K562 (cell line): ENCODE measurements at regions not wholly inside any gene's neighbourhood (a gene's known extent, or its start where the extent isn't known, plus 50 kb on each side); places are given as distances from the start of the nearest gene placed in this dataset.
A peak's percentile ranks its signal among the peaks of the same experiment; 100 is the strongest.

Source experiments
- ATAC-seq: fragments of 200-7000 bp; cut with Tn5 transposase; 3 replicates; pipeline ENCODE4 v1.9.1; 2020; ENCODE audit warnings: moderate library complexity
- BruUV-seq: library from RNA; stranded (reverse); fragments of 400-500 nt; replicated peaks from 2 replicates; lab custom pipeline; 2021; lab: Mats Ljungman, UMichigan
- CTCF ChIA-PET: fragments of 300-600 bp; formaldehyde crosslinking; extraction: SDS; loops from one replicate; lab custom pipeline; 2021; ENCODE audit warnings: low intra/inter-chr PET ratio; lab: Yijun Ruan, JAX
- POLR2A ChIA-PET: fragments of 300-600, 350-650 bp; sonication (Branson Sonifier 250); formaldehyde crosslinking; extraction: SDS; loops from one replicate; lab custom pipeline; 2021; ENCODE audit warnings: antibody characterized with exemption, inconsistent platforms; lab: Yijun Ruan, JAX
- DNase-seq, 4 experiments: peaks; one replicate each; pipeline versions ENCODE4 v3.0.0 to v3.0.0-alpha.2; 2011 to 2018; ENCODE audit warnings: low spot score in 3 of 4, mixed read lengths in 3 of 4; ENCODE audit errors: extremely low read depth in 1 of 4
- FAIRE-seq: peaks from 2 replicates; lab custom pipeline; 2011; peaks lifted over from hg19 to GRCh38; lab: Jason Lieb, UNC
- H2AFZ ChIP-seq: 2 replicates; pipeline ENCODE4 v1.6.0; 2011; ENCODE audit warnings: low read depth, low read length, control low read depth, inconsistent platforms
- H3K27ac ChIP-seq: fragments of 200-600 bp; 3 replicates; pipeline ENCODE4 v1.8.0; 2011; ENCODE audit warnings: low read depth, mild to moderate bottlenecking, control low read depth, inconsistent platforms, low read length, moderate library complexity, mixed read lengths; ENCODE audit errors: extremely low read depth
- H3K27me3 ChIP-seq, 2 experiments: fragments of 300-600 bp in 1 of 2; 2 replicates in 1 of 2; 3 replicates in 1 of 2; pipeline versions ENCODE4 v1.6.0 to v1.8.0; 2011; ENCODE audit warnings: inconsistent platforms in 2 of 2, low read length in 2 of 2, mild to moderate bottlenecking in 1 of 2, mixed read lengths in 1 of 2, moderate library complexity in 1 of 2; ENCODE audit not compliant: control insufficient read depth in 2 of 2, insufficient read depth in 2 of 2
- H3K36me3 ChIP-seq: fragments of 300-600 bp; 3 replicates; pipeline ENCODE4 v1.8.0; 2011; ENCODE audit warnings: mild to moderate bottlenecking, low read length, inconsistent platforms; ENCODE audit not compliant: control insufficient read depth, insufficient read depth
- H3K4me1 ChIP-seq, 2 experiments: fragments of 200-600 bp in 1 of 2; replicated peaks in 1 of 2; 2 replicates in 1 of 2; 3 replicates in 1 of 2; pipeline versions ENCODE4 v1.5.1 to v1.8.0; 2011; ENCODE audit warnings: inconsistent platforms in 2 of 2, low read length in 2 of 2, mild to moderate bottlenecking in 1 of 2, mixed read lengths in 1 of 2, moderate library complexity in 1 of 2; ENCODE audit not compliant: control insufficient read depth in 2 of 2, insufficient read depth in 2 of 2
- H3K4me2 ChIP-seq: 2 replicates; pipeline ENCODE4 v1.6.1; 2011; ENCODE audit warnings: low read length, control low read depth, inconsistent platforms, mixed read lengths; ENCODE audit not compliant: insufficient read depth
- H3K4me3 ChIP-seq: fragments of 200-600 bp; sonication (generic), shearing (Covaris generic); 2 replicates; pipeline ENCODE4 v1.5.1; 2016; ENCODE audit warnings: control low read depth, inconsistent platforms
- H3K79me2 ChIP-seq: fragments of 200-600 bp; 3 replicates; pipeline ENCODE4 v1.8.0; 2011; ENCODE audit warnings: low read length, inconsistent platforms; ENCODE audit not compliant: control insufficient read depth, insufficient read depth
- H3K9ac ChIP-seq, 2 experiments: 2 replicates each; pipeline versions ENCODE4 v1.6.0 to v1.6.1; 2011; ENCODE audit warnings: low read depth in 2 of 2, low read length in 2 of 2, control low read depth in 1 of 2, inconsistent platforms in 1 of 2, mild to moderate bottlenecking in 1 of 2, mixed read lengths in 1 of 2; ENCODE audit not compliant: insufficient read depth in 1 of 2
- H3K9me1 ChIP-seq: one replicate; pipeline ENCODE4 v1.6.0; 2011; ENCODE audit warnings: inconsistent platforms, mild to moderate bottlenecking, low read length, moderate library complexity; ENCODE audit not compliant: control insufficient read depth, insufficient read depth
- H3K9me3 ChIP-seq: replicated peaks from 2 replicates; pipeline ENCODE4 v1.5.1; 2011; ENCODE audit warnings: low read depth, low read length, inconsistent platforms; ENCODE audit not compliant: control insufficient read depth, insufficient read depth
- H4K20me1 ChIP-seq: replicated peaks from 2 replicates; pipeline ENCODE4 v1.6.1; 2011; ENCODE audit warnings: low read length, inconsistent platforms, mixed read lengths; ENCODE audit not compliant: control insufficient read depth, insufficient read depth
- CBX2 ChIP-seq: fragments of 200-600 bp; sonication (generic); IDR thresholded peaks from one replicate; pipeline ENCODE4 v1.6.1; 2012; ENCODE audit warnings: mild to moderate bottlenecking, low read length, inconsistent platforms; ENCODE audit not compliant: insufficient read depth, poor library complexity, severe bottlenecking
- CXXC5 ChIP-seq: fragments of 250-450 bp; sonication (Bioruptor Pico); IDR thresholded peaks from 2 replicates; pipeline ENCODE4 v1.8.0; 2022; ENCODE audit warnings: inconsistent platforms, mild to moderate bottlenecking, moderate library complexity
- EGR1 ChIP-seq: fragments of 450-650 bp; conservative IDR thresholded peaks from 2 replicates; pipeline ENCODE4 v1.6.1; 2017; ENCODE audit warnings: mild to moderate bottlenecking
- ESRRA ChIP-seq: fragments of 450-650 bp; IDR thresholded peaks from 2 replicates; pipeline ENCODE4 v1.6.1; 2014; ENCODE audit warnings: low read depth, mild to moderate bottlenecking, moderate library complexity, borderline replicate concordance
- GABPB2 ChIP-seq: fragments of 250-450 bp; sonication (Bioruptor Pico); conservative IDR thresholded peaks from 2 replicates; pipeline ENCODE4 v1.5.1; 2021; ENCODE audit warnings: mild to moderate bottlenecking
- HEY1 ChIP-seq: fragments of 250-450 bp; sonication (Bioruptor Pico); IDR thresholded peaks from 2 replicates; pipeline ENCODE4 v1.5.0; 2020; ENCODE audit warnings: mild to moderate bottlenecking, moderate library complexity, borderline replicate concordance
- KDM2B ChIP-seq: fragments of 250-450 bp; sonication (Bioruptor Pico); IDR thresholded peaks from 2 replicates; pipeline ENCODE4 v1.8.0; 2021; ENCODE audit warnings: mild to moderate bottlenecking, moderate library complexity
- MAFG ChIP-seq: fragments of 450-650 bp; conservative IDR thresholded peaks from 2 replicates; pipeline ENCODE4 v1.6.1; 2016; ENCODE audit warnings: missing genetic modification characterization, missing compliant biosample characterization
- NCOA1 ChIP-seq: fragments of 450-650 bp; IDR thresholded peaks from 2 replicates; pipeline ENCODE4 v1.6.1; 2016; ENCODE audit warnings: low read depth
- RFX5 ChIP-seq: IDR thresholded peaks from 2 replicates; pipeline ENCODE4 v1.6.1; 2011; ENCODE audit warnings: low read depth, mild to moderate bottlenecking, improper control_type of control experiment, low read length
- XRCC5 ChIP-seq: fragments of 200-400 bp; formaldehyde crosslinking; IDR thresholded peaks from 2 replicates; pipeline ENCODE4 v1.6.1; 2017; ENCODE audit warnings: low read depth, mild to moderate bottlenecking, low read length
- ZKSCAN8 ChIP-seq: fragments of 200-800 bp; sonication (Bioruptor generic); IDR thresholded peaks from 2 replicates; pipeline ENCODE4 v1.6.1; 2016; ENCODE audit warnings: missing genetic modification characterization, missing compliant biosample characterization
- ZNF696 ChIP-seq: fragments of 250-450 bp; sonication (Bioruptor Pico); conservative IDR thresholded peaks from 2 replicates; pipeline ENCODE4 v1.4.0; 2020; ENCODE audit warnings: mild to moderate bottlenecking, moderate library complexity
- WGBS: fragments of 100-300 bp; shearing (Covaris generic); methylation state at CpG from one replicate; pipeline ENCODE4 v1.1.6; 2016; ENCODE audit warnings: low coverage, mixed read lengths; ENCODE audit not compliant: insufficient coverage; ENCODE audit errors: missing lambda C conversion rate; 5-methylcytosine and 5-hydroxymethylcytosine counted together
- in situ Hi-C: fragments of 300-500 bp; cut with MboI; formaldehyde crosslinking; loops from 4 replicates; pipeline ENCODE4 v1.15.0; 2018; ENCODE audit warnings: inconsistent platforms, mixed read lengths
- intact Hi-C: fragments of 100-400 bp; cut with micrococcal nuclease; formaldehyde crosslinking; loops from 2 replicates; pipeline ENCODE4 v1.14.2; 2022
- TF ChIP-seq, protein P1 (sequence below): fragments of 250-450 bp; sonication (Bioruptor Pico); IDR thresholded peaks from 2 replicates; pipeline ENCODE4 v1.9.0; 2021; ENCODE audit warnings: mild to moderate bottlenecking, inconsistent platforms
- TF ChIP-seq, protein P2 (sequence below): sonication (generic); formaldehyde crosslinking; IDR thresholded peaks from 2 replicates; pipeline ENCODE4 v1.8.1; 2023; ENCODE audit warnings: mild to moderate bottlenecking, missing genetic modification reagents
- TF ChIP-seq, protein P3 (sequence below): fragments of 250-450 bp; sonication (Bioruptor Pico); IDR thresholded peaks from 2 replicates; pipeline ENCODE4 v1.4.0; 2020; ENCODE audit warnings: mild to moderate bottlenecking, moderate library complexity

DNA sequence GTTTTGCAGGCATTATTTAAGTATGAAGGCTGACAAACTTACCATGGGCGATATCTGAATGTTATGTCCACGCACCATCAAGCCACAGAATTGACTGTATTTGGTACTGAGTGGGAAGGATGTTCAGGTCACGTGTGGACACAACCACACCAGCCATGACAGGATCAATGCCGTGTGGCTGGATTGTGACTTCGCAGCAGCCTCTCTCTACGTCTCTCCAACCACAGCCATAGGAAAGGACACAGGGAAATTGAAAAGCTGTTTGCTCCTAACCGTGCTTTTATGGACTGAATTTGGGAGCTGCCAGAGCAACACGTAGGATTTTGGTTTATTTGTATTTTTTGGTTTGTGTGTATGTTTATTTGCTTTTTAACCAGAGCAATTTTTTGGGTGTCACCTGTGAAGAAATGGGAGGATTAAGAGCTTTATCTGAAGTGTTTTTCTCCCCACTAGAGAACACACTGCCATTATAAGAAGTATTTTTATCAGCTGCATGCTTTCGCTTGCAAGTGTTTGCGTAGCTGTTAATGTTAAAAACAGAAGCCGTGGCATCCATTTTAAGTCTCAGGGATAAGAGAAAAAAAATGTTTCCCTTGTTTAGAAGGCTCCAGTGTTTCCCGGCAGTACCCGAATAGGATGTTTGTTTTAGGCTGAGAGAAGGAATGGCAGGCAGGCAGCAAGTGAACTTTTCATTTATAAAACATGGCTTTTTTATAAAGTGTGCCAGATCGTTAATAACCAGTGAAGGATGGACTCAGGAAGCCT lies 401.1 kb upstream of the NFE2L3 start:
- Histone ChIP-seq H3K36me3 (no peaks in the 10 kb centered on the region), H3K27me3 (peaks cover 23 to 31% of the 10 kb centered on the region in 2 experiments), H3K9me3 (no peaks in the 10 kb centered on the region), H3K4me1 (no peaks in the 10 kb centered on the region; a peak in 1 of 5 replicates), H2AFZ (peak overlapping the region; percentile 52; the same call in 1 of the 2 replicates), H3K27ac (no peak overlapping the region), H4K20me1 (no peaks in the 10 kb centered on the region), H3K79me2 (no peaks in the 10 kb centered on the region), H3K9ac (no peak overlapping the region), H3K9me1 (no peaks in the 10 kb centered on the region), H3K4me3 (no peak overlapping the region), H3K4me2 (no peak overlapping the region; the same call in 1 of the 2 replicates)
- DNase-seq (no peak), ATAC-seq (no peak), FAIRE-seq (no peak)
- no TSS peak for BruUV-seq
- CTCF ChIA-PET: no interaction called here
- in situ Hi-C loops (no loop called here), intact Hi-C loops (no loop called here)
- 5% methylated on average over 14 of the region's 14 CpGs for WGBS
- POLR2A ChIA-PET: interaction anchor here (0.8 kb wide), 1 partner anchor 9 kb away, joined by 3 read pairs; no protein-coding TSS in a partner anchor
- TF ChIP-seq, protein P1, sequence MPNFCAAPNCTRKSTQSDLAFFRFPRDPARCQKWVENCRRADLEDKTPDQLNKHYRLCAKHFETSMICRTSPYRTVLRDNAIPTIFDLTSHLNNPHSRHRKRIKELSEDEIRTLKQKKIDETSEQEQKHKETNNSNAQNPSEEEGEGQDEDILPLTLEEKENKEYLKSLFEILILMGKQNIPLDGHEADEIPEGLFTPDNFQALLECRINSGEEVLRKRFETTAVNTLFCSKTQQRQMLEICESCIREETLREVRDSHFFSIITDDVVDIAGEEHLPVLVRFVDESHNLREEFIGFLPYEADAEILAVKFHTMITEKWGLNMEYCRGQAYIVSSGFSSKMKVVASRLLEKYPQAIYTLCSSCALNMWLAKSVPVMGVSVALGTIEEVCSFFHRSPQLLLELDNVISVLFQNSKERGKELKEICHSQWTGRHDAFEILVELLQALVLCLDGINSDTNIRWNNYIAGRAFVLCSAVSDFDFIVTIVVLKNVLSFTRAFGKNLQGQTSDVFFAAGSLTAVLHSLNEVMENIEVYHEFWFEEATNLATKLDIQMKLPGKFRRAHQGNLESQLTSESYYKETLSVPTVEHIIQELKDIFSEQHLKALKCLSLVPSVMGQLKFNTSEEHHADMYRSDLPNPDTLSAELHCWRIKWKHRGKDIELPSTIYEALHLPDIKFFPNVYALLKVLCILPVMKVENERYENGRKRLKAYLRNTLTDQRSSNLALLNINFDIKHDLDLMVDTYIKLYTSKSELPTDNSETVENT: no peak
- TF ChIP-seq CXXC5 (0 out of 2 replicates have a peak, but pooled peaks have one; percentile 23), RFX5 (no peak), EGR1 (no peak), ZKSCAN8 (CRISPR knock-in tag) (no peak), ESRRA (no peak), CBX2 (no peak), HEY1 (CRISPR knock-in tag) (no peak), NCOA1 (no peak), ZNF696 (CRISPR knock-in tag) (no peak), XRCC5 (no peak), MAFG (tag) (no peak), KDM2B (CRISPR knock-in tag) (no peak), GABPB2 (CRISPR knock-in tag) (no peak)
- TF ChIP-seq, protein P2, sequence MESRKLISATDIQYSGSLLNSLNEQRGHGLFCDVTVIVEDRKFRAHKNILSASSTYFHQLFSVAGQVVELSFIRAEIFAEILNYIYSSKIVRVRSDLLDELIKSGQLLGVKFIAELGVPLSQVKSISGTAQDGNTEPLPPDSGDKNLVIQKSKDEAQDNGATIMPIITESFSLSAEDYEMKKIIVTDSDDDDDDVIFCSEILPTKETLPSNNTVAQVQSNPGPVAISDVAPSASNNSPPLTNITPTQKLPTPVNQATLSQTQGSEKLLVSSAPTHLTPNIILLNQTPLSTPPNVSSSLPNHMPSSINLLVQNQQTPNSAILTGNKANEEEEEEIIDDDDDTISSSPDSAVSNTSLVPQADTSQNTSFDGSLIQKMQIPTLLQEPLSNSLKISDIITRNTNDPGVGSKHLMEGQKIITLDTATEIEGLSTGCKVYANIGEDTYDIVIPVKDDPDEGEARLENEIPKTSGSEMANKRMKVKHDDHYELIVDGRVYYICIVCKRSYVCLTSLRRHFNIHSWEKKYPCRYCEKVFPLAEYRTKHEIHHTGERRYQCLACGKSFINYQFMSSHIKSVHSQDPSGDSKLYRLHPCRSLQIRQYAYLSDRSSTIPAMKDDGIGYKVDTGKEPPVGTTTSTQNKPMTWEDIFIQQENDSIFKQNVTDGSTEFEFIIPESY (CRISPR knock-in tag): no peak
- TF ChIP-seq, protein P3, sequence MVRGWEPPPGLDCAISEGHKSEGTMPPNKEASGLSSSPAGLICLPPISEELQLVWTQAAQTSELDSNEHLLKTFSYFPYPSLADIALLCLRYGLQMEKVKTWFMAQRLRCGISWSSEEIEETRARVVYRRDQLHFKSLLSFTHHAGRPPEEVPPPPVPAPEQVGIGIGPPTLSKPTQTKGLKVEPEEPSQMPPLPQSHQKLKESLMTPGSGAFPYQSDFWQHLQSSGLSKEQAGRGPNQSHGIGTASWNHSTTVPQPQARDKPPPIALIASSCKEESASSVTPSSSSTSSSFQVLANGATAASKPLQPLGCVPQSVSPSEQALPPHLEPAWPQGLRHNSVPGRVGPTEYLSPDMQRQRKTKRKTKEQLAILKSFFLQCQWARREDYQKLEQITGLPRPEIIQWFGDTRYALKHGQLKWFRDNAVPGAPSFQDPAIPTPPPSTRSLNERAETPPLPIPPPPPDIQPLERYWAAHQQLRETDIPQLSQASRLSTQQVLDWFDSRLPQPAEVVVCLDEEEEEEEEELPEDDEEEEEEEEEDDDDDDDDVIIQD (CRISPR knock-in tag): no peak
